ENCODE measurements at regions not wholly inside any gene's neighbourhood (a gene's known extent, or its start where the extent isn't known, plus 50 kb on each side); places are given as distances from the start of the nearest gene placed in this dataset.

DNA sequence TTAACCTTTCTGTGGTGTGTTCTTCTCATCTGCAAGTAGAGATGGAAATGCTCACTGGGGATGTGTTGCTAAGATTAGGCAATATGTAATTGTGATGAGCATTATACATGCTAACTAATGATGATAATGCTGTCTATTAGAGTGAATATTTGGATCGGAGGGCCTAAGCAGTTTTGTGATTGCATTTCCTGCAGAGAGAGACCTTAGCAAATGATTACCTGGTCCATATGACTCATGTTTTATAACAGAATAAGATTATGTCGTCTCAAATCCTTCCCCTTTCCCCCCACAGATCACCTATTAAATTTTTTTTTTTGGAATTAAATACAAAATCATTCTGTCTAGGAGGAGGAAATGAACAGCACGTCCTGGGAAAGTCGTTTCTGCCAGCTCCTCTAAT is 82.7 kb downstream of the IZUMO3 start:
- TF ChIP-seq, protein P1, sequence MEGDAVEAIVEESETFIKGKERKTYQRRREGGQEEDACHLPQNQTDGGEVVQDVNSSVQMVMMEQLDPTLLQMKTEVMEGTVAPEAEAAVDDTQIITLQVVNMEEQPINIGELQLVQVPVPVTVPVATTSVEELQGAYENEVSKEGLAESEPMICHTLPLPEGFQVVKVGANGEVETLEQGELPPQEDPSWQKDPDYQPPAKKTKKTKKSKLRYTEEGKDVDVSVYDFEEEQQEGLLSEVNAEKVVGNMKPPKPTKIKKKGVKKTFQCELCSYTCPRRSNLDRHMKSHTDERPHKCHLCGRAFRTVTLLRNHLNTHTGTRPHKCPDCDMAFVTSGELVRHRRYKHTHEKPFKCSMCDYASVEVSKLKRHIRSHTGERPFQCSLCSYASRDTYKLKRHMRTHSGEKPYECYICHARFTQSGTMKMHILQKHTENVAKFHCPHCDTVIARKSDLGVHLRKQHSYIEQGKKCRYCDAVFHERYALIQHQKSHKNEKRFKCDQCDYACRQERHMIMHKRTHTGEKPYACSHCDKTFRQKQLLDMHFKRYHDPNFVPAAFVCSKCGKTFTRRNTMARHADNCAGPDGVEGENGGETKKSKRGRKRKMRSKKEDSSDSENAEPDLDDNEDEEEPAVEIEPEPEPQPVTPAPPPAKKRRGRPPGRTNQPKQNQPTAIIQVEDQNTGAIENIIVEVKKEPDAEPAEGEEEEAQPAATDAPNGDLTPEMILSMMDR (IDR thresholded peaks at IDR 0.05): no peak
- no peak for DNase-seq
- Mint-ChIP-seq H3K4me3 (no peak overlapping the region), H3K27ac (no peak overlapping the region), H3K36me3 (ENCODE audit: low read depth) (no peaks in the 10 kb centered on the region), H3K4me1 (peaks cover 9% of the 10 kb centered on the region), H3K27me3 (ENCODE audit: low read depth, poor library complexity) (no peaks in the 10 kb centered on the region), H3K9me3 (no peaks in the 10 kb centered on the region)

DNA sequence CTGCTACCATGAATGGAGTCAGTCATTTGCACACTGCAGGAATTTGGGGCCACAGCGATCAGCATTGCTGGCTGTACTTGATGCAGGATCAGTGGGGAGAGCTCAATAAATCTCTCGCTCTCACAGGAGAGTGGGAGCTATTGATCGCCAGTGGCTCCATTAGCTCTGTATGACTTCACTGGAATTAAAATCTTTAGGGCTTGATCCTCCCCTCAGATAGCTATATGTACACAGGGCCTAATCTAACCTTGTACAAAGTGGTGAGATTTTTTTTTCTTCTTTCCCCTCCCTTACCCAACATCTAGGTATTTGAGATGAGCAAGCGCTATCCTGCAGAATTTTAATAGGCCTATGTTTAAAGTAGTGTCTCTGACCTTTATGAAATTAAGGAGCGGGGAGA is 84.9 kb downstream of the IZUMO3 start:
- DNase-seq: no peak
- no peak overlapping the region for H3K4me3 Mint-ChIP-seq
- no peaks in the 10 kb centered on the region for H3K9me3 Mint-ChIP-seq
- H3K27me3 Mint-ChIP-seq (ENCODE audit: low read depth, poor library complexity): no peaks in the 10 kb centered on the region
- H3K36me3 Mint-ChIP-seq (ENCODE audit: low read depth): no peaks in the 10 kb centered on the region
- TF ChIP-seq, protein P1 (IDR thresholded peaks at IDR 0.05): no peak
- H3K4me1 Mint-ChIP-seq: peaks cover 9% of the 10 kb centered on the region
- H3K27ac Mint-ChIP-seq: no peak overlapping the region

DNA sequence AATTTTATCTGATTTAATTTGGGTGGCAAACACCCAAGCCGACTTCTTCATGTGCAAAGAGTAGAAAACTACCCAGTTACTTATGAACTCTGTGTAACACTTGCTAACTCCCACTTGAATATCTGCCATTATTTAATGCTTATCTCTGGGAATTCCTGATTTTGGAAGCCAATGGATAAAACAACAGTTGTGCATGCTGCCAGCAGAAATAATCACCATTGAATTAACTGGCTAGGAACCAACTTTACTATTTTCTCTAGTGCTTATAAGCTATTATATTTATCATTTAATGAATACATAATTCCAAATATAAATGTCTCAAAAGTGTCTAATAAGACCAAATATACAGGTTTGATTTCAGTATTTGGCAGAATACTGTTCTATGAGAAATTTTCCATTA is 85.7 kb downstream of the IZUMO3 start:
- no peaks in the 10 kb centered on the region for H3K27me3 Mint-ChIP-seq (ENCODE audit: low read depth, poor library complexity)

DNA sequence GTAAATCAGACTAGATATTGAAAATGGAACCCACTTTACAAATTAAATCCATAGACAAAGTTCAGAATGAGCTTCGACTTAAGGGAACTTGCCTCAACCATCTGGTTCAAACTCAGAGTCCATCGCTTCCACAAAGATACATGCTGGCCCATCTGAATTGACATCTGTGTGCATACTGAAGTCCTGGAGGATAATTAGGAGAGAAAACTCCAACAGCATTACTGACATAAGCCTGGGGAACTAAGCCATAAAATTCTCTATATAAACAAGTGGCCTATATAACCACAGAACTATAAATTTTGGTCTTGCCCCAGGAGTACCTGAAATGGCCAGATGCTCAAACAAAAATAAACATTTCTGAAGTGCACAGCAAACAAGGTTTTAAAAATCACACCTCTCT is 94.4 kb downstream of the IZUMO3 start:
- Mint-ChIP-seq H3K4me1 (peaks cover 19% of the 10 kb centered on the region), H3K27ac (no peak overlapping the region), H3K36me3 (ENCODE audit: low read depth) (no peaks in the 10 kb centered on the region), H3K9me3 (peaks cover 7% of the 10 kb centered on the region), H3K27me3 (ENCODE audit: low read depth, poor library complexity) (no peaks in the 10 kb centered on the region), H3K4me3 (no peak overlapping the region)
- DNase-seq: no peak
- TF ChIP-seq, protein P1 (IDR thresholded peaks at IDR 0.05): no peak

More for the DNA sequence above, 85.7 kb downstream of the IZUMO3 start:
- H3K4me3 Mint-ChIP-seq: no peak overlapping the region
- DNase-seq: no peak
- no peak overlapping the region for H3K27ac Mint-ChIP-seq
- no peaks in the 10 kb centered on the region for H3K36me3 Mint-ChIP-seq (ENCODE audit: low read depth)
- TF ChIP-seq, protein P1 (IDR thresholded peaks at IDR 0.05): no peak
- H3K4me1 Mint-ChIP-seq: peaks cover 8% of the 10 kb centered on the region
- H3K9me3 Mint-ChIP-seq: no peaks in the 10 kb centered on the region

DNA sequence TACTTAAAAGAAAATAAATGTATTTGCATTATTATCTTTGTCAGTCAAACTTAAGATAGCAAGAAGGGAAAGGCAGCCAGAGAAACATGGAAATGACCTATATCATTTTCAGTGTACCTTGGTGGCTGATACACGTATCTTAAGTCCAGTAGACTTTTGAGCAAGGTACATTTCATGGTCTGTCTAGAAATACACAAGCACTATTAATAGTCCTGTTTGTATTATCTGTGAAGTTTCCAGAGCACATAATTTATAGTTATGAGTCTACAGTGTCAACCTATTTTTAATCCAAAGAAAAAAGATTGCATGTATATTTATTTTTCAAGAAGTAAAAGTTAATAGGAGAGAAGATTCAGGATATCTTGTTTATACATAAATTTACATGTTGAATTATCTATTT is 95.7 kb downstream of the IZUMO3 start:
- H3K4me3 Mint-ChIP-seq: no peak overlapping the region
- no peaks in the 10 kb centered on the region for H3K27me3 Mint-ChIP-seq (ENCODE audit: low read depth, poor library complexity)
- peaks cover 7% of the 10 kb centered on the region for H3K9me3 Mint-ChIP-seq
- no peak for DNase-seq
- peaks cover 19% of the 10 kb centered on the region for H3K4me1 Mint-ChIP-seq
- no peak overlapping the region for H3K27ac Mint-ChIP-seq
- TF ChIP-seq, protein P1 (IDR thresholded peaks at IDR 0.05): no peak
- H3K36me3 Mint-ChIP-seq (ENCODE audit: low read depth): no peaks in the 10 kb centered on the region

DNA sequence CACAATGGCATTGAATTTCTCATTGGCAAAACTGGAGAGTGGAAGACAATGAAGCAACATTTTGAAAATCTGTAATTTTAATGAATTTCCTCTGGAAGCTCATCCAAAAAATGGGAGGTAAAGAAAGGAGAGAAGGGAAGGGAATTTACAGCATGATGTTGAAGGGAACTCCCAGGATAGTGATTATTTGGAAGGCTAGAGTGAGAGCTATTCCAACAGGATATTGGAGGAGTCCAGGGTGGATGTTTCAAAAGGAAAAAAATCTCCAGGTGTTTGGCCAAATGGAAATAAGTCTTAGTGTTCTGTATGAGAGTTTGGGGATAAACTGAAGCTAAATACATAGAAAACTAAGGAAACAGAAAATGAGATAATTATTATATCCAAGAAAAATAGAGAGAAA is 106.2 kb downstream of the IZUMO3 start:
- H3K4me3 Mint-ChIP-seq: no peak overlapping the region
- no peaks in the 10 kb centered on the region for H3K4me1 Mint-ChIP-seq
- H3K36me3 Mint-ChIP-seq (ENCODE audit: low read depth): no peaks in the 10 kb centered on the region
- no peak overlapping the region for H3K27ac Mint-ChIP-seq
- no peaks in the 10 kb centered on the region for H3K27me3 Mint-ChIP-seq (ENCODE audit: low read depth, poor library complexity)
- peaks cover 13% of the 10 kb centered on the region for H3K9me3 Mint-ChIP-seq
- TF ChIP-seq, protein P1 (IDR thresholded peaks at IDR 0.05): no peak
- DNase-seq: no peak
